OCI-LY1 (cell line): ENCODE measurements at regions not wholly inside any gene's neighbourhood (a gene's known extent, or its start where the extent isn't known, plus 50 kb on each side); places are given as distances from the start of the nearest gene placed in this dataset.
A peak's percentile ranks its signal among the peaks of the same experiment; 100 is the strongest.

Experiments
- H2AFZ ChIP-seq: fragments of 200-600 bp; sonication (generic), shearing (Covaris generic); 2 replicates; pipeline ENCODE4 v1.6.0; 2014; ENCODE audit warnings: antibody characterized with exemption, mild to moderate bottlenecking, low read length
- H3F3A ChIP-seq: fragments of 200-600 bp; sonication (generic), shearing (Covaris generic); 2 replicates; pipeline ENCODE4 v1.6.0; 2014; ENCODE audit warnings: mild to moderate bottlenecking, antibody characterized with exemption, low read length, moderate library complexity; ENCODE audit not compliant: insufficient read depth
- H3K27ac ChIP-seq: fragments of 200-600 bp; sonication (generic); 2 replicates; pipeline ENCODE4 v1.5.1; 2014; ENCODE audit warnings: low read length, mixed run types, mild to moderate bottlenecking, low read depth; ENCODE audit not compliant: poor library complexity, severe bottlenecking
- H3K27me3 ChIP-seq: fragments of 200-600 bp; sonication (generic); 2 replicates; pipeline ENCODE4 v1.6.0; 2014; ENCODE audit warnings: antibody characterized with exemption, mild to moderate bottlenecking, low read length, moderate library complexity; ENCODE audit not compliant: insufficient read depth
- H3K36me3 ChIP-seq: fragments of 200-600 bp; sonication (generic); 2 replicates; pipeline ENCODE4 v1.6.1; 2014; ENCODE audit warnings: mild to moderate bottlenecking, antibody characterized with exemption, low read length, moderate library complexity, mixed read lengths; ENCODE audit not compliant: insufficient read depth
- H3K4me1 ChIP-seq: fragments of 200-600 bp; sonication (generic); 2 replicates; pipeline ENCODE4 v1.5.1; 2014; ENCODE audit warnings: mild to moderate bottlenecking, low read length, moderate library complexity; ENCODE audit not compliant: insufficient read depth, severe bottlenecking
- H3K4me2 ChIP-seq: fragments of 200-600 bp; sonication (generic), shearing (Covaris generic); 2 replicates; pipeline ENCODE4 v1.6.1; 2014; ENCODE audit warnings: low read length
- H3K4me3 ChIP-seq: fragments of 200-600 bp; sonication (generic); 2 replicates; pipeline ENCODE4 v1.5.1; 2014; ENCODE audit warnings: low read length, low read depth, mild to moderate bottlenecking, mixed read lengths; ENCODE audit not compliant: poor library complexity, severe bottlenecking
- H3K79me2 ChIP-seq: fragments of 200-600 bp; shearing (Covaris generic); 2 replicates; pipeline ENCODE4 v1.6.1; 2016; ENCODE audit warnings: mixed run types, low read length, mixed read lengths; ENCODE audit not compliant: insufficient read depth
- H3K9ac ChIP-seq: fragments of 200-600 bp; sonication (generic), shearing (Covaris generic); 2 replicates; pipeline ENCODE4 v1.6.1; 2014; ENCODE audit warnings: mild to moderate bottlenecking, low read length, mixed read lengths
- H3K9me2 ChIP-seq: fragments of 200-600 bp; sonication (generic), shearing (Covaris generic); 2 replicates; pipeline ENCODE4 v1.6.1; 2014; ENCODE audit warnings: low read depth, mild to moderate bottlenecking, low read length, mixed read lengths
- H3K9me3 ChIP-seq: fragments of 200-600 bp; shearing (Covaris generic); 2 replicates; pipeline ENCODE4 v1.6.1; 2014; ENCODE audit warnings: low read length, mixed read lengths
- H4K20me1 ChIP-seq: fragments of 200-600 bp; sonication (generic), shearing (Covaris generic); 2 replicates; pipeline ENCODE4 v1.6.0; 2016; ENCODE audit warnings: mild to moderate bottlenecking, low read length; ENCODE audit not compliant: insufficient read depth
- CTCF ChIP-seq: fragments of 200-600 bp; sonication (generic), shearing (Covaris generic); IDR thresholded peaks from 2 replicates; pipeline ENCODE4 v1.5.1; 2017; ENCODE audit warnings: mild to moderate bottlenecking, antibody characterized with exemption, low read length, moderate library complexity, mixed read lengths
- EZH2 ChIP-seq: fragments of 200-600 bp; sonication (generic), shearing (Covaris generic); IDR thresholded peaks from 2 replicates; pipeline ENCODE4 v1.8.0; 2017; ENCODE audit warnings: borderline replicate concordance, mixed run types, mild to moderate bottlenecking, antibody characterized with exemption, low read length, moderate library complexity, mixed read lengths

DNA sequence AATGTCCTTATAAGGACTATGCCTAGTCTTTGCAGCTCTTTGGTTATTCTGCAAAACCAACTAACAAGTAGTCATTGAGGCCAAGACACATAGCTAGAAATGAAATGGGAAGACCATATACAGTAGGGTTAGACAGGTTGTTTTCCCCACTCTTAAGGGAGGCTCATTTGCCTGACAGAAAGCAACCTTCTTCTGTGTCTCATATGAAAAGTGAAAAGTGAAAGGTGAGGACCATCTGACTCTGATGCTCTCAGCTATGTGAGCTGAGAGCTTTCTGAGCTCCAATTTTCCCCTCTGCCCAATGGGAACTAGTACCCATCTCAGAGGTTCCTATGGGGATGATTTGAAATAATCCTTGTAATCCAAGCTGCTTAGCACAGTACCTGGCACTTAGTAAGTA lies 142.0 kb upstream of the BDNF start:
- H3K4me1 ChIP-seq: no peaks in the 10 kb centered on the region
- H3K9me3 ChIP-seq: no peaks in the 10 kb centered on the region
- H3K79me2 ChIP-seq: no peaks in the 10 kb centered on the region
- H3K27me3 ChIP-seq: no peaks in the 10 kb centered on the region
- H3K4me2 ChIP-seq: no peak overlapping the region
- H3F3A ChIP-seq: no peaks in the 10 kb centered on the region
- H3K9me2 ChIP-seq: no peaks in the 10 kb centered on the region
- H2AFZ ChIP-seq: no peak overlapping the region
- H3K4me3 ChIP-seq: no peak overlapping the region
- TF ChIP-seq CTCF: no peak
- TF ChIP-seq EZH2: no peak
- H3K27ac ChIP-seq: no peak overlapping the region
- no peak overlapping the region for H3K9ac ChIP-seq
- no peaks in the 10 kb centered on the region for H4K20me1 ChIP-seq
- no peaks in the 10 kb centered on the region for H3K36me3 ChIP-seq

DNA sequence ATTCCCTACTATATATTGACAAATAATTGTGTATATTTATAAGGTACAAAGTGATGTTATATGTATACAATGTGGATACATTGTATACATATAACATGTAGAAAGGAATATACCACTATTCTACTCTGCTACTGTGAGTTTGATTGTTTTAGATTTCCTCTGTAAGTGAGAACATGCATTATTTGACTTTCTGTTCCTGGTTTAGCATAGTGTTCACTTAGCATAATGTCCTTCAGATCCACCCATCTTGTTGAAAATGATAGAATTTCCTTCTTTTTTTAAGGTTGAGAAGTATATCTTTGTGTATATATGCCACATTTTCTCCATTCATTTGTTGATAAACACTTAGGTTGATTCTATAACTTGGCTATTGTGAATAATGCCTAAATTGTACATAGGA lies 140.8 kb upstream of the BDNF start:
- H3K9me3 ChIP-seq: no peaks in the 10 kb centered on the region

GRCh38 chr11:27839226-27839913 lies 139.1 kb upstream of the BDNF start:
- Histone ChIP-seq H3K9me2 (no peaks in the 10 kb centered on the region), H3K27me3 (no peaks in the 10 kb centered on the region), H3K79me2 (no peaks in the 10 kb centered on the region), H3K27ac (no peak overlapping the region), H3K36me3 (no peaks in the 10 kb centered on the region), H3K9me3 (no peaks in the 10 kb centered on the region), H3K4me3 (no peak overlapping the region), H4K20me1 (no peaks in the 10 kb centered on the region), H3K4me2 (no peak overlapping the region), H3K4me1 (no peaks in the 10 kb centered on the region), H3F3A (no peaks in the 10 kb centered on the region), H2AFZ (no peak overlapping the region), H3K9ac (no peak overlapping the region)
- TF ChIP-seq EZH2 (no peak), CTCF (peak; percentile 54)

More for the DNA sequence above, 140.8 kb upstream of the BDNF start:
- Histone ChIP-seq H3K9me2 (no peaks in the 10 kb centered on the region), H3K4me2 (no peak overlapping the region), H3K27ac (no peak overlapping the region), H2AFZ (no peak overlapping the region), H3K9ac (no peak overlapping the region), H4K20me1 (no peaks in the 10 kb centered on the region), H3K4me3 (no peak overlapping the region), H3K79me2 (no peaks in the 10 kb centered on the region), H3K4me1 (no peaks in the 10 kb centered on the region), H3F3A (no peaks in the 10 kb centered on the region), H3K27me3 (no peaks in the 10 kb centered on the region), H3K36me3 (no peaks in the 10 kb centered on the region)
- TF ChIP-seq CTCF: no peak
- no peak for TF ChIP-seq EZH2
